HCT116 (cell line): ENCODE measurements at regions not wholly inside any gene's neighbourhood (a gene's known extent, or its start where the extent isn't known, plus 50 kb on each side); places are given as distances from the start of the nearest gene placed in this dataset.

Source experiments
- ATAC-seq: fragments of 200-7000 bp; cut with Tn5 transposase; 2 replicates; pipeline ENCODE4 v1.9.1; 2020; ENCODE audit warnings: mild to moderate bottlenecking, moderate library complexity
- BruUV-seq: library from RNA; stranded (reverse); fragments of 400-500 nt; replicated peaks from 2 replicates; lab custom pipeline; 2021; lab: Mats Ljungman, UMichigan
- CTCF ChIA-PET: fragments of 300-600 bp; sonication (Branson Sonifier 250); formaldehyde crosslinking; loops from one replicate; lab custom pipeline; 2021; ENCODE audit warnings: antibody characterized with exemption; lab: Charles Lee
- POLR2A ChIA-PET: fragments of 300-600, 350-600 bp; sonication (Branson Sonifier 250); formaldehyde crosslinking; loops from one replicate; lab custom pipeline; 2021; ENCODE audit warnings: antibody characterized with exemption; lab: Charles Lee
- RAD21 ChIA-PET, 2 experiments: fragments of 300-600 bp; sonication (Branson Sonifier 250); formaldehyde crosslinking; loops; one replicate each; lab custom pipeline; 2023; ENCODE audit warnings: low total read pairs in 2 of 2; ENCODE audit not compliant: uncharacterized antibody in 2 of 2, unreplicated experiment in 2 of 2, low non-redundant PET in 1 of 2; lab: Charles Lee
- DNase-seq: peaks from one replicate; pipeline ENCODE4 v3.0.0-alpha.2; 2010; ENCODE audit warnings: low read depth, low spot score
- H2AFZ ChIP-seq: fragments of 200-600 bp; shearing (Covaris generic), sonication (generic); 2 replicates; pipeline ENCODE4 v1.6.1; 2017; ENCODE audit warnings: low read depth, mixed run types, mixed read lengths, antibody characterized with exemption, low read length; ENCODE audit not compliant: poor library complexity, severe bottlenecking
- H3K27ac ChIP-seq: 2 replicates; pipeline ENCODE4 v1.5.1; 2012; ENCODE audit warnings: low read depth, low read length
- H3K27me3 ChIP-seq: fragments of 200-600 bp; sonication (generic); 2 replicates; pipeline ENCODE4 v1.6.1; 2016; ENCODE audit warnings: mixed run types, low read length, mixed read lengths; ENCODE audit not compliant: insufficient read depth
- H3K36me3 ChIP-seq, 2 experiments: fragments of 200-500 bp in 1 of 2; fragments of 200-600 bp in 1 of 2; sonication (Bioruptor generic) in 1 of 2; sonication (generic) in 1 of 2; 2 replicates each; pipeline versions ENCODE4 v1.5.1 to v1.6.1; 2014 to 2016; ENCODE audit warnings: low read length in 2 of 2, inconsistent platforms in 1 of 2, mixed read lengths in 1 of 2, mixed run types in 1 of 2; ENCODE audit not compliant: insufficient read depth in 2 of 2, control insufficient read depth in 1 of 2
- H3K4me1 ChIP-seq, 2 experiments: fragments of 200-600 bp in 1 of 2; sonication (generic) in 1 of 2; 2 replicates each; pipeline versions ENCODE4 v1.5.1 to v1.6.1; 2012 to 2017; ENCODE audit warnings: low read length in 2 of 2, inconsistent platforms in 1 of 2, mild to moderate bottlenecking in 1 of 2, mixed read lengths in 1 of 2, mixed run types in 1 of 2, moderate library complexity in 1 of 2; ENCODE audit not compliant: insufficient read depth in 2 of 2, control insufficient read depth in 1 of 2
- H3K4me2 ChIP-seq: fragments of 200-600 bp; sonication (generic); 2 replicates; pipeline ENCODE4 v1.6.1; 2017; ENCODE audit warnings: mixed run types, low read length, mixed read lengths
- H3K4me3 ChIP-seq, 2 experiments: fragments of 200-600 bp in 1 of 2; sonication (generic) in 1 of 2; replicated peaks in 1 of 2; 2 replicates each; pipeline ENCODE4 v1.5.1; 2011 to 2016; ENCODE audit warnings: low read length in 2 of 2, control low read depth in 1 of 2, low read depth in 1 of 2, mild to moderate bottlenecking in 1 of 2, mixed read lengths in 1 of 2, mixed run types in 1 of 2
- H3K79me2 ChIP-seq: fragments of 200-600 bp; sonication (generic); 2 replicates; pipeline ENCODE4 v1.6.1; 2017; ENCODE audit warnings: mild to moderate bottlenecking, mixed run types, low read length, moderate library complexity, mixed read lengths; ENCODE audit not compliant: insufficient read depth
- H3K9ac ChIP-seq: fragments of 200-600 bp; sonication (generic); 2 replicates; pipeline ENCODE4 v1.6.1; 2016; ENCODE audit warnings: low read length, mixed read lengths
- H3K9me2 ChIP-seq: fragments of 200-600 bp; sonication (generic), shearing (Covaris generic); 2 replicates; pipeline ENCODE4 v1.6.1; 2017; ENCODE audit warnings: mixed run types, mild to moderate bottlenecking, moderate library complexity; ENCODE audit not compliant: insufficient read depth
- H3K9me3 ChIP-seq, 2 experiments: fragments of 200-500 bp in 1 of 2; fragments of 200-600 bp in 1 of 2; sonication (Bioruptor generic) in 1 of 2; sonication (generic) in 1 of 2; 2 replicates each; pipeline ENCODE4 v1.6.1; 2014 to 2017; ENCODE audit warnings: low read length in 2 of 2, mixed read lengths in 2 of 2, inconsistent platforms in 1 of 2, low read depth in 1 of 2, mild to moderate bottlenecking in 1 of 2, mixed run types in 1 of 2, moderate library complexity in 1 of 2; ENCODE audit not compliant: control insufficient read depth in 1 of 2, insufficient read depth in 1 of 2
- H4K20me1 ChIP-seq: fragments of 200-600 bp; sonication (generic), shearing (Covaris generic); 2 replicates; pipeline ENCODE4 v1.6.1; 2017; ENCODE audit warnings: mixed run types, mild to moderate bottlenecking, moderate library complexity; ENCODE audit not compliant: insufficient read depth
- CBX3 ChIP-seq: IDR thresholded peaks from 2 replicates; pipeline ENCODE4 v1.6.1; 2012; ENCODE audit warnings: low read depth
- CTCF ChIP-seq, 3 experiments: fragments of 200-600 bp in 1 of 3; sonication (generic) in 1 of 3; IDR thresholded peaks in 2 of 3; conservative IDR thresholded peaks in 1 of 3; 2 replicates each; pipeline ENCODE4 v1.5.1; 2012 to 2017; ENCODE audit warnings: low read depth in 2 of 3, low read length in 2 of 3, antibody characterized with exemption in 1 of 3, borderline replicate concordance in 1 of 3, control low read depth in 1 of 3, mild to moderate bottlenecking in 1 of 3, mixed read lengths in 1 of 3, mixed run types in 1 of 3, moderate library complexity in 1 of 3; ENCODE audit not compliant: insufficient read depth in 1 of 3
- ELF1 ChIP-seq: IDR thresholded peaks from 2 replicates; pipeline ENCODE4 v1.6.1; 2012; ENCODE audit warnings: low read depth, borderline replicate concordance
- EZH2phosphoT487 ChIP-seq: fragments of 200-600 bp; IDR thresholded peaks from 2 replicates; pipeline ENCODE4 v1.6.1; 2018; ENCODE audit warnings: antibody characterized with exemption, borderline replicate concordance
- RAD21 ChIP-seq: IDR thresholded peaks from 2 replicates; pipeline ENCODE4 v1.6.1; 2012; ENCODE audit warnings: low read depth, mild to moderate bottlenecking
- REST ChIP-seq: IDR thresholded peaks from 2 replicates; pipeline ENCODE4 v1.6.1; 2012; ENCODE audit warnings: low read depth
- SIN3A ChIP-seq: IDR thresholded peaks from 2 replicates; pipeline ENCODE4 v1.6.1; 2012; ENCODE audit warnings: low read depth
- SP1 ChIP-seq: IDR thresholded peaks from 2 replicates; pipeline ENCODE4 v1.6.1; 2012; ENCODE audit warnings: low read depth
- SRF ChIP-seq: IDR thresholded peaks from 2 replicates; pipeline ENCODE4 v1.6.1; 2012; ENCODE audit warnings: low read depth
- TCF7L2 ChIP-seq: IDR thresholded peaks from 2 replicates; pipeline ENCODE4 v1.7.0; 2011; ENCODE audit warnings: borderline replicate concordance, inconsistent platforms; ENCODE audit not compliant: insufficient read depth, insufficient read length; ENCODE audit errors: extremely low read depth
- YY1 ChIP-seq: IDR thresholded peaks from 2 replicates; pipeline ENCODE4 v1.6.1; 2011; ENCODE audit warnings: low read length, low read depth, moderate library complexity, mild to moderate bottlenecking; ENCODE audit not compliant: insufficient replicate concordance; ENCODE audit errors: extremely low read depth
- ZBTB33 ChIP-seq: IDR thresholded peaks from 2 replicates; pipeline ENCODE4 v1.6.1; 2011; ENCODE audit warnings: mild to moderate bottlenecking, low read length, moderate library complexity; ENCODE audit not compliant: insufficient replicate concordance; ENCODE audit errors: extremely low read depth
- intact Hi-C: fragments of 100-400 bp; cut with micrococcal nuclease; formaldehyde crosslinking; loops from 2 replicates; pipeline ENCODE4 v1.10.0; 2022

- POLR2A ChIA-PET: no interaction called here
- H3K27ac ChIP-seq: no peak overlapping the region
- no peak overlapping the region for H3K4me2 ChIP-seq
- H3K36me3 ChIP-seq: no peaks in the 10 kb centered on the region
- no peak for TF ChIP-seq RAD21
- no peak for TF ChIP-seq YY1
- TF ChIP-seq EZH2phosphoT487: no peak
- TF ChIP-seq CBX3: no peak
- no peak for TF ChIP-seq REST
- no peak for TF ChIP-seq SRF
- TF ChIP-seq SIN3A: no peak
- TF ChIP-seq TCF7L2: no peak
- no peak for TF ChIP-seq ELF1
- TF ChIP-seq SP1: no peak
- no peak for TF ChIP-seq CTCF (IDR thresholded peaks at IDR 0.05 in 2 of 3, conservative IDR thresholded peaks at IDR 0.05 in 1 of 3; ENCODE audit: borderline replicate concordance in 1 of 3, insufficient read depth in 1 of 3, low read depth in 2 of 3, low read length in 2 of 3)
- TF ChIP-seq ZBTB33: no peak
- TF ChIP-seq, all 23 proteins: peak for 0
- H3K4me3 ChIP-seq: no peak overlapping the region
- H3K9ac ChIP-seq: no peak overlapping the region
- ChIA-PET CTCF (no interaction called here), RAD21 (interaction anchor here in 1 of 2 experiments (0.6 kb wide), 1 partner anchor 293 kb away, joined by 3 read pairs; no protein-coding TSS in a partner anchor)
- no peaks in the 10 kb centered on the region for H3K9me3 ChIP-seq
- BruUV-seq: no TSS peak
- H4K20me1 ChIP-seq: no peaks in the 10 kb centered on the region
- H3K9me2 ChIP-seq: no peaks in the 10 kb centered on the region
- intact Hi-C loops: no loop called here
- DNase-seq (no peak), ATAC-seq (no peak)
- H3K79me2 ChIP-seq: no peaks in the 10 kb centered on the region
- no peaks in the 10 kb centered on the region for H3K27me3 ChIP-seq
- H2AFZ ChIP-seq: peak overlapping the region; percentile 35
- peaks cover 11 to 14% of the 10 kb centered on the region in 2 experiments; a peak in 3 of 4 replicates for H3K4me1 ChIP-seq
Observed at GRCh38 chr6:21804941-21805610, 211.5 kb downstream of the SOX4 start.
